ENCODE measurements at regions not wholly inside any gene's neighbourhood (a gene's known extent, or its start where the extent isn't known, plus 50 kb on each side); places are given as distances from the start of the nearest gene placed in this dataset.
"Not testable (repeated sequence)": the region's sequence is repeated elsewhere in the genome, so short reads cannot be mapped to it uniquely, and the experiment has no call there.

DNA sequence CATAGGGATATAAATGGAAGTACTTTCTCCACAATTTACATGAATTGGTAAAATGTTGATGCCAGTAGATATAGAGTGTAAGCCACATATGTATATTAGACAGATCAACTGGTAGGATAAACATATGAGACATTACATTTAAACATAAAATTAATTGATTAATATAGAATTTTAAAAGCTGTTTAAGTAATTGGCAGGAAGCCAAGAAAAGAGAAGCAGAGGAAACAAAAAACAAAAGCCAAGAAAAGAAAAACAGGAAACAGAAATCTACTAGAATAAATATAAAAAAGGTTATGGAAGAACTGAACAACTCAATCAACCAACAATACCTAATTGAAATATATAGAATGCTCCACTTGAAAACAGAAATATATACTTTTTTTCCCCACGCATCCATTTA, 920.1 kb upstream of the TMEFF2 start:
- Mint-ChIP-seq H3K4me1 (no peaks in the 10 kb centered on the region), H3K27ac (no peak overlapping the region), H3K36me3 (no peaks in the 10 kb centered on the region), H3K9me3 (no peaks in the 10 kb centered on the region), H3K27me3 (no peaks in the 10 kb centered on the region), H3K4me3 (no peak overlapping the region)
- no peak for DNase-seq

DNA sequence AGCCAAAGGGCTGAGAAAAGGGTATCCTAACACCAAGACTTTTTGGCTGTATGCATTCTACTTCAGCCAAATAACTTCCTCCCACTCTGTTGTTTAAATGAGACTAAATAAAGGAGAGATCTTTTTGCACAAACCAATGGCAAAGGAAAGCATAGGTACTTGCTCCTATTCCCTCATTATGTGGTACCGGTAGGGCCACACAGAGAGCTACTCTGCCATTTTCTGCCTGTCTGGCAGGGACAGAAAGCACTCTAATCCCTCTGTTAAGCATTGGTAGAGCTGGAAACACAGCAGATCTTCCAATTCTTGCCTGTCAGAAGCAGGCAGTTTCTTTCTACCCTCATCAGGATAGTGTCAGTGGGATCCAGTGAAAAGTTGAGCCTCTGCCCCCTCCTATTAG, 918.3 kb upstream of the TMEFF2 start:
- Mint-ChIP-seq H3K4me1 (no peaks in the 10 kb centered on the region), H3K9me3 (no peaks in the 10 kb centered on the region)

DNA sequence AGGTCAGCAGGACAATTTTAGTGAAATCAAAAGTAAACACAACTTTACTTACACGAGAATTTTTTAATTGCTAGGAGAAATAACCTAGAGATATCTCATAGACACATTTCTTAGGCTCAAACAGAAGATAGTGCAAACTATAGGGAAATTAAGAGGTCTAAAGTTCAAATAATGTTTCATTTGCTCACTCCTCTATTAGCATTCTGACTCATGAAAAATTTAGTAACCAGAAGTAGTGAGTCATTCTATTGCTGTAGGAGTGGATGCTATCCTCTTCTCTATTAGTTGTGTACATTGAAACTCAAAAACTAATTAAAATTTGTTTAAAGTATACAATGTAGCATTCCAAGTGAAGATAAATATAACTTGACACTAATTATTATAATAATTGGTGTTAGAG, 908.3 kb upstream of the TMEFF2 start:
- Mint-ChIP-seq H3K27ac (no peak overlapping the region), H3K4me3 (no peak overlapping the region), H3K4me1 (no peaks in the 10 kb centered on the region), H3K9me3 (no peaks in the 10 kb centered on the region), H3K36me3 (no peaks in the 10 kb centered on the region), H3K27me3 (no peaks in the 10 kb centered on the region)
- no peak for DNase-seq

More for the DNA sequence above, 918.3 kb upstream of the TMEFF2 start:
- H3K4me3 Mint-ChIP-seq: no peak overlapping the region
- no peak for DNase-seq
- H3K27me3 Mint-ChIP-seq: no peaks in the 10 kb centered on the region
- H3K36me3 Mint-ChIP-seq: no peaks in the 10 kb centered on the region
- H3K27ac Mint-ChIP-seq: no peak overlapping the region

DNA sequence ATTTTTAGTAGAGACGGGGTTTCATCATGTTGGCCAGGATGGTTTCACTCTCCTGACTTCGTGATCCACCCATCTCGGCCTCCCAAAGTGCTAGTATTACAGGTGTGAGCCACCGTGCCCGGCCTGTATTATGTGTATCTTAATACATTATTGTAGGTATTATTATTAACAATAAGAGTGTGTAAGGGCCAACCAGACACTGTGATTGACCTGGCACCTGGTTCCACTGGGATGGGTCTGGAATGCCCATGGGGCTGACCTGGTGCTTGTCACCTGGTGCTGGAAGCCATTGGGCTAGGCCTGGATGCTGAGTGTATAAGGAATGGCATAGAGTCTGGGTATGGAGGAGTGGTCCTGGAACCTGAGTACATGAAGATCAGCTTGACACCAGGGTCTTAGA, 906.9 kb upstream of the TMEFF2 start:
- DNase-seq: no peak
- Mint-ChIP-seq H3K9me3 (no peaks in the 10 kb centered on the region), H3K36me3 (no peaks in the 10 kb centered on the region), H3K4me1 (no peaks in the 10 kb centered on the region), H3K27me3 (no peaks in the 10 kb centered on the region), H3K4me3 (no peak overlapping the region), H3K27ac (no peak overlapping the region)

DNA sequence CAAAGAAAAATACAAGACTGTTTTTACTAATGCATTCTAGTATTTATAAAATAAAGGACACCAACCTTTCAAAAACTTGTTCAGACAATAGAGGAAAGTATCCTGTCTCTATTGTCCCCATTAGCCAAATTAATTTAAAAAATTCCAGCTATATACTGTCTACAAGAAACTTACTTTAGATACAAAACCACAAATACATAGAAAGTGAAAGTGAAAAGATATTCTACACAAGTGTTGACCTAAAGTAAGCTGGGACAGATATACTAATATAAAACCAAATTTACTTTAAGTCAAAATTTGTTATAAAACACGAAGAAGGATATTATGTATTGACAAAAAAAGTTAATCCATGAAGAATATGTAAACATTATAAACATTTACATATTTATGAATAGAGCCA, 893.3 kb upstream of the TMEFF2 start:
- DNase-seq: no peak
- Mint-ChIP-seq H3K4me3 (no peak overlapping the region), H3K27me3 (no peaks in the 10 kb centered on the region), H3K9me3 (no peaks in the 10 kb centered on the region), H3K36me3 (no peaks in the 10 kb centered on the region), H3K4me1 (no peaks in the 10 kb centered on the region), H3K27ac (no peak overlapping the region)

DNA sequence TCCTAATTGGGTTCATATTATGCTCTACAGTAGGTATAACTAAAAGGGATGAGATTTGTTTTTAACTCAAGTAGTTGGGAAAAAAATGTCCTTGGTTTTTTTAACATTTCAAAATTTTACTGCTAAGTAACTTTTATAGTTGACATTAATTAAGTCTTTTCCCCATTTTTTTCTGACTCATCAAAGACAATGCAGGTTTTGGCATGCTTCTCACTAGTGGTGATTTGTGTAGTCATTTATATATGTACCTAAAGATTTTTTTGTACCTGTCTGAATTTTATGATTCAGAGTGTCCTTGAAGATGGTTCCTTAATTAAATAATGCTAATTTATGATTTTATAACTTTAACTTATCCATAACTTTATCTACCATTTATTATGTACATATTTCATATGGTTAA, 882.3 kb upstream of the TMEFF2 start:
- Mint-ChIP-seq H3K4me1 (no peaks in the 10 kb centered on the region), H3K27me3 (peaks cover 3% of the 10 kb centered on the region), H3K36me3 (no peaks in the 10 kb centered on the region), H3K4me3 (no peak overlapping the region), H3K9me3 (no peaks in the 10 kb centered on the region), H3K27ac (no peak overlapping the region)
- no peak for DNase-seq

DNA sequence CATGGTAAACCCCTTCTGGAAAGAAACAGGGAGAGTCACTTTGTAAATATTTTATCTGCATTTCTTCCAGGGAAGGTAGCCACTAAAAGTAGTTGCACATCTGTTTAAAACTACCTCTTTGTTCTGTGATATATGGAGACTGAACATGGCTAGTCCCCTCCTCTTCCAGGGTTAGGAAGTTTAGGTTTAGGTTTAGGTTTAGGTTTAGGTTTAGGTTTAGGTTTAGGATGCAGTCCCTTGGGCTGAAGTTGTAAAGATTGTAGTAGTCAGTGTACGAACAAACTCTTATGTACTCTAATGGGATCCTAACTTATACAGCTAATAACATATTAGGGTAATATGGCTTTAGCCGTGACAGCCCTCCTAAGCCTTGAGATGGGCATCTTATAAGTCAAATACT, 880.2 kb upstream of the TMEFF2 start:
- no peaks in the 10 kb centered on the region for H3K36me3 Mint-ChIP-seq
- H3K27ac Mint-ChIP-seq: no peak overlapping the region
- no peaks in the 10 kb centered on the region for H3K4me1 Mint-ChIP-seq
- peaks cover 3% of the 10 kb centered on the region for H3K27me3 Mint-ChIP-seq
- DNase-seq: no peak
- no peak overlapping the region for H3K4me3 Mint-ChIP-seq
- H3K9me3 Mint-ChIP-seq: no peaks in the 10 kb centered on the region

DNA sequence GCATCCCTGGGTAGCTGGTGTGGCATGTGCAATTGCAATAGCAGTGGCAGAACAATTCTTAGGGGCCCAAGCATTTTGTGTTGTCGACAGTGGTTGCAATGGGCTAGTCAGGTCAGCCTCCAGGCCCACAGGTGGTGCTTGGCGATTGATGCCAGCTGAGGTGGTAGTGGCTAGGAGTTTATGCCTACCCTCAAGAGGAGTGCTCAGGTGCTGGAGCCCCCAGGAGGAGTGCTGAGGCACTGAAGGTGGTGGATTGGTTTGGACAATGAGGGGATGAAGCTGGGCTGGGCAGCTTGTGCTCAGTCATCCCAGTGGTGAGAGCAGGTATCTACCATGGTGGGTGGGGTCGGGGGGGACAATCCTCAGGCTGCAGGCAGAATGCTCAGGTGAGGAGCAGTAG, 877.9 kb upstream of the TMEFF2 start:
- Mint-ChIP-seq H3K4me1 (no peaks in the 10 kb centered on the region), H3K27me3 (peaks cover 3% of the 10 kb centered on the region), H3K4me3 (no peak overlapping the region), H3K27ac (no peak overlapping the region), H3K9me3 (no peaks in the 10 kb centered on the region), H3K36me3 (no peaks in the 10 kb centered on the region)
- no peak for DNase-seq

DNA sequence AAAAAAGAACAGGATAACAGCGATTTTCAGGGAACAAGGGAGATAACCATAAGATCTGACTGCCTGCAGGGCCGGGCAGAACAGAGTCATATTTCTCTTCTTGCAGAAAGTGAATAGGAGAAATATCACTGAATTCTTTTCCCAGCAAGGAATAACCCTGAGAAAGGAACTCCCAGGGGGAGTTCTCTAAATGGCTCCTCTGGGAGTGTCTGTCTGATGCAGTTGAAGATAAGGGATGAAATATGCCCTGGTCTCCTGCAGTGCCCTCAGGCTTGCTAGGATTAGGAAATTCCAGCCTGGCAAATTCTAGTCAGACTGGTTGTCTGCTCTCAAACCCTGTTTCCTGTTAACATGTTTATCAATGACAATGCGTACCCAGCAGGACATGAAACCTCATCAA, 830.8 kb upstream of the TMEFF2 start:
- H3K9me3 Mint-ChIP-seq, H3K27me3 Mint-ChIP-seq, H3K4me3 Mint-ChIP-seq, H3K36me3 Mint-ChIP-seq, DNase-seq, H3K27ac Mint-ChIP-seq, H3K4me1 Mint-ChIP-seq: not testable (repeated sequence)

DNA sequence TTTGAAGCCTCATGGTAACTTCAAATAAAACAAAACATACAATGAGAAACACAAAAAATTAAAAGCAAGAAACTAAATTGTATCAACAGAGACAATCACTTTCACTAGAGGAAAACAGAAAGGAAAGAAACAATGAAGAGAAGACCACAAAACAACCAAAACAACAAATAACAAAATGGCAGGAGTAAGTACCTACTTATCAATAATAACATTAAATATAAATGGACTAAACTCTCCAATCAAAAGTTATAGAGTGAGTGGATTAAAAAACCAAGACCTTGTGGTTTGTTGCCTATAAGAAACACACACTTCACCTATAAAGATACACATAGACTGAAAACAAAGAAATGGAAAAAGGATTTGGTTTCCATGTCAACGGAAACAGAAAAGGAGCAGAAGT, 830.1 kb upstream of the TMEFF2 start:
- DNase-seq: no peak
- Mint-ChIP-seq H3K9me3 (peaks cover 8% of the 10 kb centered on the region), H3K27me3 (no peaks in the 10 kb centered on the region), H3K36me3 (no peaks in the 10 kb centered on the region), H3K4me3 (no peak overlapping the region), H3K4me1 (no peaks in the 10 kb centered on the region), H3K27ac (no peak overlapping the region)

DNA sequence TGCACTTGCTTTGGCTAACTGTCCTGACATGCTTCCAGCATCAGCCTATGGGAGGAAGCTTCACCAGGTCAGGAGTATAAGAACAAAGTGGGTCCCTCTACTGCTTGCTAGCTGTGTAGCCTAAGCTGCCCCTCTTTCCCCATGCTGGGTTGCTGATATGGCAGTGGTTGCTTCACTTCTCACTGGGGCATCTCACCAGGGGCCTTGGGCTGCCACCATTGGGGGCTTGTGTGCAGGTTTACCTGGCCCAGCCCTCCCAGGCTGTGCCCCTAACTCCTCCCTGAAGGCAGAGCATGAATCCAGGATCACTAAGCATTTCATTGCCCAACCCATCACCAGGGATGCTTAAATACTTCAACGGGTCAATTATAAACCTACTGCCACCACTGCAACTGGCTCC, 817.1 kb upstream of the TMEFF2 start:
- H3K9me3 Mint-ChIP-seq: peaks cover 2% of the 10 kb centered on the region
- H3K36me3 Mint-ChIP-seq: no peaks in the 10 kb centered on the region
- no peak overlapping the region for H3K27ac Mint-ChIP-seq
- no peak for DNase-seq
- H3K27me3 Mint-ChIP-seq: peaks cover 3% of the 10 kb centered on the region
- H3K4me1 Mint-ChIP-seq: no peaks in the 10 kb centered on the region
- no peak overlapping the region for H3K4me3 Mint-ChIP-seq

DNA sequence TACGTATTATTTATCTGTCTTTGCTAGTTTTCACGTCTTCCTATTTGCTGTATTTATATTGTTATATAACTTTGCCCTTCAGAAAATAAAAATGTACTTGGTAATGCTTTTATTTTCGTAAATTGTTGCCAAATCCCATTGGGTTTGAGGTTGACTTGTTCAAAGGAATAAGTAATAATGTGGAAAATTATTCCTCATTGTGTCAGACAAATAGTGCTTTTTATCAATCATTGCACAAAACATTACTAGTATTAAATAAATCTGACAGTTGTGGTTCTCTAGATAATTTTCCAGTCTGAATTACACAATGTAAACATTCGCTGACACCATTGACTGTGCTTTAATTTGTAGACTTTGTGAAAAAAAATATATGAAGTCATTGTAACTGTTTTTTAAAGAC, 798.3 kb upstream of the TMEFF2 start:
- DNase-seq: no peak
- Mint-ChIP-seq H3K27me3 (no peaks in the 10 kb centered on the region), H3K36me3 (no peaks in the 10 kb centered on the region)

DNA sequence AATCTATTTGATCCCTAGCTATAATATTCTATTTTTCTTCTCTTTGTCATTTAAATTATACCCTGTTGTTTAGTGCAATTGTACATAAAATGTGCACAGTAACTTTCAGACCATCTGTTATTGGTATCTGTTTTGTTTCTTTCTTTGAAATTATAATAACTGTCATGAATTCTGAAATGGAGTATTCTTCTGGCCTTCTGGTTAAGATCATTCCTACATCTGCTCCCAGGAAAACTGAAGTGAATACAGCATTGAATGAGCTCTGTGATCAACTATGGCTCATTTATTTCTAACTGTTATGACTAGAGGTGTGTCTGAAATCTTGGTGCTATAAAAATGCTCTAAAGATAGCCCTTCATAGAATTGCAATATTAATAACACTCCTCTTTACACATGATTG, 788.4 kb upstream of the TMEFF2 start:
- Mint-ChIP-seq H3K4me1 (no peaks in the 10 kb centered on the region), H3K9me3 (no peaks in the 10 kb centered on the region), H3K36me3 (no peaks in the 10 kb centered on the region), H3K27me3 (no peaks in the 10 kb centered on the region), H3K4me3 (no peak overlapping the region), H3K27ac (no peak overlapping the region)
- DNase-seq: no peak

More for the DNA sequence above, 798.3 kb upstream of the TMEFF2 start:
- Mint-ChIP-seq H3K4me3 (no peak overlapping the region), H3K9me3 (peaks cover 9% of the 10 kb centered on the region), H3K27ac (no peak overlapping the region), H3K4me1 (no peaks in the 10 kb centered on the region)

DNA sequence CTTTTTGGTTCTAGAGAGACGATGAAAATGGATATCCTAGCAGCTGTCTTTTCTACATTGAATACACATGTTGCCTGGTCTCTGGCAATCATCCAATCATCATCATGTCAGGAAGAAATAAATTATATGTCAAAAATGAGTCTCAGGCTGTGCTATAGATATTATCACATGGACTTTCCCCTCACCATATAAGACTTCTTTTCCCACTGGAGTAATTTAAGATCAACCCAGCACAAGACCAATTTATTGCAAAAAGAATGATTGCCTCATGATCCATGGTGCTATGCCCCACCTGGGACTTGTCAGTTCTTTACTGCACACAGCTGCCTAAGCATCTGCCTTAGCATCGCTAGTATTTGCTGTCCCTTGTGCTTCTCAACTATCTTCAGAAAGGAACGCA, 783.7 kb upstream of the TMEFF2 start:
- H3K4me1 Mint-ChIP-seq: no peaks in the 10 kb centered on the region
- DNase-seq: no peak
- H3K27me3 Mint-ChIP-seq: no peaks in the 10 kb centered on the region
- H3K9me3 Mint-ChIP-seq: no peaks in the 10 kb centered on the region
- no peaks in the 10 kb centered on the region for H3K36me3 Mint-ChIP-seq
- no peak overlapping the region for H3K4me3 Mint-ChIP-seq
- no peak overlapping the region for H3K27ac Mint-ChIP-seq

DNA sequence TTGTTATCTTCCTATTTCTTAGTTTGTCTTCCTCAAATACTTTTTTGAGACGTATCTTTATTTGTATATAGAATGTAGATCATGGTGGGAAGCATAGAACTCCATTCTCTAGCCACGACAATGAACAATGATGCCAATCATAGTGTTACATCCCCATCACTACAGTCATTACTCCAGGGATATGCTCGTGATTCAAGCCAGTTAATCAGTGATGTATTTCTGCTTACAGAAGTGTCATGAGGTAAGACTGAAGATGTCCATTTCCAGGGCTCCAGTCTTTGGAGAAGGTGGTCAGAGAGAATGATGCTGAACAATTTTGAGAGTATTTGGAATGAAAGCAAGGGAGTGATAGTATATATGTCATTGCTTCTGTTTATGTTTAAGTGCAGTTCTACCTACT, 777.2 kb upstream of the TMEFF2 start:
- H3K4me3 Mint-ChIP-seq: no peak overlapping the region
- DNase-seq: no peak
- no peaks in the 10 kb centered on the region for H3K36me3 Mint-ChIP-seq
- no peak overlapping the region for H3K27ac Mint-ChIP-seq
- H3K4me1 Mint-ChIP-seq: no peaks in the 10 kb centered on the region
- H3K27me3 Mint-ChIP-seq: no peaks in the 10 kb centered on the region
- no peaks in the 10 kb centered on the region for H3K9me3 Mint-ChIP-seq

DNA sequence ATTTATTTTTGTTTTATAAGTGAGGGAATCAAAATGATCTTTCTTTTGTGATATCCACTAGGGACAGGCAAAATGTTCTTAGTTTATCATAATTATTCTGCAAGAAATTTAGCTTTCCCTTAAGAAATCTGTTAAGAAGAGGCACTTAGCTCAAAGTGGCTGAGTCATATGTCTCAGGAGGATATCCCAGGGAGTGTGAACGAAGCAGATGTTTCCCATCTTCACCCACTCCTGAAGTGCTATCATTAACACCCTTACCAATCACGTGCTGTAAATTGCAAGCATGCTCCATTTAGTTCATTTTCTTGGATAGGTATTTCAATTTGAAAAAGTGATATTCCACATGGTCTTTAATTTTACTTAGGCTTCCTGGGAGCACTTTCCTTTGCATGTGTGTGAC, 774.3 kb upstream of the TMEFF2 start:
- no peak overlapping the region for H3K4me3 Mint-ChIP-seq
- no peak for DNase-seq
- no peaks in the 10 kb centered on the region for H3K9me3 Mint-ChIP-seq
- H3K27ac Mint-ChIP-seq: no peak overlapping the region
- H3K4me1 Mint-ChIP-seq: no peaks in the 10 kb centered on the region
- no peaks in the 10 kb centered on the region for H3K27me3 Mint-ChIP-seq
- H3K36me3 Mint-ChIP-seq: no peaks in the 10 kb centered on the region

DNA sequence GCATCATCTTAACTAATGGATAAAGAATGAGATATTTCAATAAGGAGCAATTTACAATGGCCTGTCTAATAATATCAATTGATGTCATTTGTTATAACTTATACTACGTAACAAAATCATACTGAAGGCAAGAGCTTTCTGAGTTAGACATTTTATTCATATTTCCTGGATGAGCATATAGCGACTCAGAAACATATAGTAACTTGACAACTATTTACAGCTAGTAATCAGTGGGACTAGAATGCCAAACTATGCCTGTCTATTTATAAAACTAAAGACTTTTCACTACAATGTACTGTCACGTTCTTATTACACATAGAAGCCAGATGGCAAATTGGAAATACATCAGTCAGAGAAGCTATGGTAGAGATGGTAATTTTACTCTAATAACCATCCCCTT, 766.2 kb upstream of the TMEFF2 start:
- Mint-ChIP-seq H3K4me3 (no peak overlapping the region), H3K36me3 (no peaks in the 10 kb centered on the region), H3K27ac (no peak overlapping the region), H3K9me3 (no peaks in the 10 kb centered on the region), H3K27me3 (peaks cover 3% of the 10 kb centered on the region), H3K4me1 (no peaks in the 10 kb centered on the region)
- no peak for DNase-seq
